Spinal cord (tissue), 9 donors: ENCODE measurements at regions not wholly inside any gene's neighbourhood (a gene's known extent, or its start where the extent isn't known, plus 50 kb on each side); places are given as distances from the start of the nearest gene placed in this dataset.

Source experiments
- DNase-seq, 6 donors: peaks; one replicate each; pipeline versions ENCODE4 v3.0.0 to v3.0.0-alpha.2; 2013 to 2015; ENCODE audit warnings: low spot score in 6 of 6, low read depth in 4 of 6
- H3K27ac ChIP-seq: one replicate; pipeline ENCODE4 v1.5.1; 2013; ENCODE audit warnings: low read depth, low read length, control low read depth
- H3K27me3 ChIP-seq: one replicate; pipeline ENCODE4 v1.6.1; 2013; ENCODE audit warnings: low read length; ENCODE audit not compliant: control insufficient read depth, insufficient read depth
- H3K36me3 ChIP-seq: one replicate; pipeline ENCODE4 v1.6.1; 2013; ENCODE audit warnings: low read length; ENCODE audit not compliant: control insufficient read depth, insufficient read depth
- H3K4me1 ChIP-seq: one replicate; pipeline ENCODE4 v1.6.1; 2013; ENCODE audit warnings: low read length; ENCODE audit not compliant: control insufficient read depth, insufficient read depth
- H3K4me3 ChIP-seq: one replicate; pipeline ENCODE4 v1.5.1; 2013; ENCODE audit warnings: low read depth, low read length, control low read depth
- H3K9me3 ChIP-seq: one replicate; pipeline ENCODE4 v1.6.1; 2013; ENCODE audit warnings: low read length; ENCODE audit not compliant: control insufficient read depth, insufficient read depth
- WGBS: methylation state at CpG from one replicate; pipeline ENCODE4 v1.1.5; 2013; ENCODE audit warnings: missing lambda C conversion rate; ENCODE audit not compliant: insufficient coverage; 5-methylcytosine and 5-hydroxymethylcytosine counted together
- donor health status: healthy.

DNA sequence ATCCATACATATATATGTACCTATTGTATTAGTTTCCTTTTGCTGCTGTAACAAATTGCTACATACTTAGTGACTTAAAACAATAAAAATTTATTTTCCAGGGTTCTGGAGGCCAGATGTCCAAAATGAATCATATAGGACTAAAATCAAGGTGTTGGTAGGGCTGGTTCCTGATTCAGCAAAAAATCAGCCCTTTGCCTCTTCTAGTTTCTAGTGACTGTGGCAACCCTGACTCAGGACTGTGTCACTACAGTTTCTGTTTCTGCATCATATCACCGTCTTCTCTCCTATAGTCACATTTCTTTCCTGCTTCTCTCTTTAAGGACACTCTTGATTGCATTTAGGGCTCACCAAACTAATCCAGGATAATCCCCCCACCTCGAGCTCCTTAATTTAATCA lies 386.3 kb upstream of the TBX3 start:
- Histone ChIP-seq H3K9me3 (no peaks in the 10 kb centered on the region), H3K36me3 (no peaks in the 10 kb centered on the region), H3K4me1 (no peaks in the 10 kb centered on the region), H3K4me3 (no peak overlapping the region), H3K27ac (no peak overlapping the region), H3K27me3 (peaks cover 4% of the 10 kb centered on the region)
- DNase-seq = no peak
- 84% methylated on average over 2 of the region's 2 CpGs for WGBS

DNA sequence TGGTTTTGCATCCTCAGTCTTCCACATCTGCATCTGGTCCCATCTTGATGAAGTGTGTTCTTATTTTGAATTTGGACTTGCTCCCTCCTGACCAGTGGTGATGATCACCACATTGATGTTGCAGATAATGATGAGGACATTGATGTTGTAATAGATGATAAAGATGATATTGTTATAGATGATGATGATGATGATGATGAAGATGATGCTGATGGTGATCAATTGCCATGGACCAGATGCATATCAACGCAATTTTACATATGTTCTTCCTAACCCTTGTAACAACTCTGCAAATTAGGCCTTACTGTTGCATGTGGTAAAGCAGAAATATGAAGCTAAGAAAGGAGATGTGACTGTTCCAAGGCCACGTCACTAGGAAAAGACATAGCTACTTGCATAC lies 380.3 kb upstream of the TBX3 start:
- Histone ChIP-seq H3K27ac (no peak overlapping the region), H3K36me3 (no peaks in the 10 kb centered on the region), H3K27me3 (no peaks in the 10 kb centered on the region), H3K9me3 (no peaks in the 10 kb centered on the region), H3K4me3 (no peak overlapping the region), H3K4me1 (no peaks in the 10 kb centered on the region)
- no peak for DNase-seq
- no CpG with 5 or more reads among the region's 2 CpGs for WGBS

DNA sequence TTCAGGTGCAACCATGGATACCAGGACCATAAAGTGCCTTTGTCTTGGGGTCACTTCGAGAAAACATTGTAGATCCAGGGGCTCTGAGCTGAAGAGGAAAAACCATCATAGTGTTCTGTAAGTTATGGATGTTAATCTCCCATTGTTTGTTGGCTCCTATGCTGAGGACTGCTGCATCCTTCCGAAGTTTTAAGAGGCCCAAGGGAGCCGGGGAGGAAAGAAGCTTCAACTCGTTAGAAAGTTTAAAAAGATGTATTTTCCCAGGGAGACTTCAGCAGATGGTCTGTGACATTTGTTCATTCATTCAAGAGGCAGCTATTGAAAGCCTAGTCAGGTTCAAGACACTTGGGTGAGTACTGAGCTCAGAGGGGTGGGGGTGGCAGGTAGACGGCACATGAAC lies 378.8 kb upstream of the TBX3 start:
- no peaks in the 10 kb centered on the region for H3K9me3 ChIP-seq
- H3K4me3 ChIP-seq = no peak overlapping the region
- H3K27ac ChIP-seq = no peak overlapping the region
- WGBS = 43% methylated on average over 5 of the region's 5 CpGs
- DNase-seq = peak in 1 of 6 donors; percentile 47
- no peaks in the 10 kb centered on the region for H3K27me3 ChIP-seq
- H3K4me1 ChIP-seq = no peaks in the 10 kb centered on the region
- H3K36me3 ChIP-seq = no peaks in the 10 kb centered on the region

DNA sequence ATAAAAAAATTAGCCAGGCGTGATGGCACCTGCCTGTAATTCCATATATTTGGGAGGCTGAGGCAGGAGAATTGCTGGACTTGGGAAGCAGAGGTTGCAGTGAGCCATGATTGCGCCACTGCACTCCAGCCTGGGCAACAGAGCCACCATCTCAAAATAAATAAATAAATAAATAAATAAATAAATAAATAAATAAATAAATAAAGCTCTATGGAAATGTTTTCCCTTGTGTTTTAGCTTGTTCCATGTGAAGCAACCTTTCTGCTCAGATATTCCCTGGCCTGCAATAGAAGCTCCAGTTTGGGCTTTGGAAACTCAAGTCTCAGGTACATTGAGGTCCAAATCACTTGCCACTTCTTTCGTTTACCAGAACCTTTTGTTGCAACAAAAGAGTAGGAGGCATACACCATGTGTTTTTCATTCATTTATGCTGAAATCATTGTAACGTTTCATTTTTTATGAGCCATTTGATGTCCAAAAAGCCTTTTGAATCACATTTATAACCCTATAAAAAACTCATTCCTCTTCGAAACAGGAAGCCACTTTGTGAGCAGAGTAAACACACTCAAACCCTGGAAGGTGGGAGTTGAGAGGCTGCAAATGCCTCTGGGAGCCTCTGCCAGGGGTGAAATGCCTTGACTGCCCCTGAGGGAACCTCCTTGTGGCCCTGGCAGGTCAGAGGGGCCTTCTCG lies 376.6 kb upstream of the TBX3 start:
- Histone ChIP-seq H3K9me3 (no peaks in the 10 kb centered on the region), H3K36me3 (no peaks in the 10 kb centered on the region), H3K27me3 (no peaks in the 10 kb centered on the region), H3K4me1 (no peaks in the 10 kb centered on the region), H3K27ac (no peak overlapping the region), H3K4me3 (no peak overlapping the region)
- WGBS = 80% methylated on average over 3 of the region's 6 CpGs
- no peak for DNase-seq

DNA sequence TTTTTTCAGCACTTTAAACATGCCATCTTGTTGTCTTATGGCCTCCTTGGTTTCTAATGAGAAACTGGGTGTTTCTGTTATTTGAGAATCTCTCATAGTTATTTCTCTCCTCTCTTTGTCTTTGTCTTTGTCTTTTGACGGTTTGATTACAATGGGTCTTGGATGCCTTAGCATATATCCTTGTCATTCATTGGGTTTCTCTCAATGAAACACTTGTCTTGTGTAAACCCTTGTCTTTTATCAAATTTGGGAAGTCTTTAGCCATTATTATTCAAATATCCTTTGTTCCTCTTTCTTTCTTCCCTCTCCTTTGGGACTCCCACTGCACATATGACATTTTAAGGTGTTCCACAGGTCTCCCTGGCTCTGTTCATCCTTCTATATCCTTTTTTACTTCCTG lies 373.5 kb upstream of the TBX3 start:
- Histone ChIP-seq H3K4me3 (no peak overlapping the region), H3K27me3 (no peaks in the 10 kb centered on the region), H3K36me3 (no peaks in the 10 kb centered on the region), H3K27ac (no peak overlapping the region), H3K4me1 (no peaks in the 10 kb centered on the region), H3K9me3 (no peaks in the 10 kb centered on the region)
- no peak for DNase-seq
- no CpG with 5 or more reads among the region's 1 CpG for WGBS

DNA sequence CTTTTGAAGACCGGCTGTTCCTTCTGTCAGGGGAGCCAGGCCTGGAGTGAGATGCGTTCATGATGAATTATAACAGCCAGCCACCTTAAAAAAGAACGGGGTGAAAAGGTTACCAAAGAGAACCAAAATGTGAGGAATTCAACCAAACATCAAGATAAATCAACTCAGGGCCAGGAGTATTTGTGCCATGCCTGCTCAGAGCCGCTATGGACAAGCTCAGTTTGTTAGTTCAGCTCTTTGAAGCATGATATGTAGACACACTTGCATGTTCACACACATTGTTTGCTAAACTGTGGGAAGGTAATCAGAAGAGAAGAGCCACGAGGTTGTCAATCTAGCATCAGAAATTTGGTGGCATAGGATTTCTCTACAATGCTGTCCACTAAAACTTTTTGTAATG lies 367.4 kb upstream of the TBX3 start:
- DNase-seq = no peak
- Histone ChIP-seq H3K27ac (no peak overlapping the region), H3K27me3 (peaks cover 2% of the 10 kb centered on the region), H3K4me1 (no peaks in the 10 kb centered on the region), H3K36me3 (no peaks in the 10 kb centered on the region), H3K9me3 (no peaks in the 10 kb centered on the region), H3K4me3 (no peak overlapping the region)
- WGBS = 84% methylated on average over 3 of the region's 5 CpGs

DNA sequence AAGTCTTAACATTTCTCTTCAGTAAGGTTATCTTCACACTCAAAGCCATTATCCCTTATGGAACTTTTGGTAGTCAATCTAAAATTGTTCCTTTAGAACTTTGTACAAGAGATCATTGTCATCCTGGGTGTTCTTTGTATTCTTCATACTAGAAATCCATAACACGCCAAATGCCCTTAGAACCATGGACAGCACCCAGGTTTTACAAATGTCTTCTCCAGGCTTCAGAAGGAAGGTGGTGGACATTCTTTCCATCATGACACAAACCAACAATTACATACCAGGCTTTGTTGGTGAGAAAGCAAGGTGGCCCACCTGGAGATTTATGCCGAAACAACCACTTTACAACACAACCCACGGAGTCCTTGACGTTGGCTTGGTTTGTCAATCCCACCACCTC lies 365.6 kb upstream of the TBX3 start:
- Histone ChIP-seq H3K36me3 (no peaks in the 10 kb centered on the region), H3K27ac (no peak overlapping the region), H3K4me1 (no peaks in the 10 kb centered on the region), H3K27me3 (peaks cover 2% of the 10 kb centered on the region), H3K9me3 (no peaks in the 10 kb centered on the region), H3K4me3 (no peak overlapping the region)
- DNase-seq = no peak
- no CpG with 5 or more reads among the region's 4 CpGs for WGBS

DNA sequence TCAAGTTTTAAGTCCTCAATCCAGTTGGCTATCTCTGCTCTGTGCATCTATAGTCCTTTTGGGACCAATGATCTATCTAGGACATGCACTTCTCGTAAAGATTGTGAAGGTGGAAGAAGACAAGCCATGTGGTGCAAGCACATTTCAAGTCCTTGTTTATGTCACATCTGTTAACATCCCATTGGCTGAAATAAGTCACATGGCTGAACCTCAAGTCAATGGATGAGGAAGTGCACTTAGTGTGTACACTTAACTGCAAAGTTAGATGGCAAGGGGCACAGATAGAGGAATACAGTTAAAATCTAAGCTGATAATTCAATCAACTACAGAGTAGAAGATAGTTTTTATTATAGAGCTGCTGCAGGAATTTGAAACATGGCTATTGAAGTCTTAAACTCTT lies 362.8 kb upstream of the TBX3 start:
- peaks cover 2% of the 10 kb centered on the region for H3K27me3 ChIP-seq
- H3K27ac ChIP-seq = no peak overlapping the region
- no peaks in the 10 kb centered on the region for H3K4me1 ChIP-seq
- H3K4me3 ChIP-seq = no peak overlapping the region
- no CpG with 5 or more reads among the region's 1 CpG for WGBS
- H3K36me3 ChIP-seq = no peaks in the 10 kb centered on the region
- no peaks in the 10 kb centered on the region for H3K9me3 ChIP-seq
- DNase-seq = no peak

DNA sequence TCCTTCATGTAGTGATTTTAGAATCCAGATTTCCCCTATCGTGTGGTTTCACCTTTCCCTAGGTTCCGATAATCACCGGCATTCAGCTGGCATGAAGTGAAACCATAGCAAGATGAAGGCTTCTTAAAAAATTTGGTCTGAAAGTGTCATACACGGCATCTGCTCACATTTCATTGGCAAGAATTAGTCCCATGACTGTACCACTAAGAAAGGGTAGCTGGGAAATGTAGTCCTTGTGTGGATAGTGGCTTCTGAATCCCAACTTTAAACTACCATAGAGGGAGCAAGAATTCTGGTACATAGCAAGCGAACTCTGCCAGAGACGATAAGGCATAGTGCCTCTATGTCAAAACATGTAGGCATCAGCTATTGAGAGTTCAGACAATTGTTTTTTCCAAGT lies 360.1 kb upstream of the TBX3 start:
- Histone ChIP-seq H3K4me1 (no peaks in the 10 kb centered on the region), H3K4me3 (no peak overlapping the region), H3K27me3 (peaks cover 2% of the 10 kb centered on the region), H3K27ac (no peak overlapping the region), H3K36me3 (no peaks in the 10 kb centered on the region), H3K9me3 (no peaks in the 10 kb centered on the region)
- DNase-seq = no peak
- WGBS = 83% methylated on average over 3 of the region's 6 CpGs

DNA sequence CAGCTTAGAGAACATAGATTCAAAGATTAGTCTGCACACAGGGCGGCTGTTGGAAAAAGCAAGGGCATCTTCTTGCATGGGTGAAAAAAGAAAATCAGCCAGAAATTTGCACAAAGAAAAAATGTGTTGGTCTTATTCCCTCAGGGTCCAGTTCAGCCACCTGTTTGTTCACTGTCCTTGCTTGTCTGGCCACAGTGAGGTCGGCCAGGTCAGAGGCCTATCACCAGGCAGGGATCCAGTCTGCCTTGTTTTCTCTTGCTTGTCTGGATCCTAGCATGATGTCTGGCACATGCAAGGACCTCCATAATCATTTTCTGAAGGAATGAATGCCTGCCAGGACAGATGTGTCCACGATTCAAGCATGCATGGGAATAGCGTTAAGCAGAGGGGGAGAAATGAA lies 359.1 kb upstream of the TBX3 start:
- Histone ChIP-seq H3K4me1 (no peaks in the 10 kb centered on the region), H3K27ac (no peak overlapping the region), H3K27me3 (peaks cover 2% of the 10 kb centered on the region), H3K9me3 (no peaks in the 10 kb centered on the region), H3K36me3 (no peaks in the 10 kb centered on the region), H3K4me3 (no peak overlapping the region)
- 82% methylated on average over 3 of the region's 4 CpGs for WGBS
- no peak for DNase-seq
